Choroid plexus epithelial cell (primary cell): ENCODE measurements at regions not wholly inside any gene's neighbourhood (a gene's known extent, or its start where the extent isn't known, plus 50 kb on each side); places are given as distances from the start of the nearest gene placed in this dataset.
A peak's percentile ranks its signal among the peaks of the same experiment; 100 is the strongest.
"Not testable (repeated sequence)": the region's sequence is repeated elsewhere in the genome, so short reads cannot be mapped to it uniquely, and the experiment has no call there.

Experiments used
- DNase-seq: peaks from one replicate; pipeline ENCODE4 v3.0.0-alpha.2; 2010; ENCODE audit warnings: low read depth
- H3K4me3 ChIP-seq: 2 replicates; pipeline ENCODE4 v1.5.1; 2011; ENCODE audit warnings: low read depth, mild to moderate bottlenecking, control low read depth, low read length, moderate library complexity
- CTCF ChIP-seq: conservative IDR thresholded peaks from 2 replicates; pipeline ENCODE4 v1.5.1; 2011; ENCODE audit warnings: low read depth, mild to moderate bottlenecking, control low read depth, inconsistent platforms, low read length, moderate library complexity

- TF ChIP-seq CTCF: no peak
- DNase-seq: no peak
- no peak overlapping the region for H3K4me3 ChIP-seq
Observed at GRCh38 chr16:26827386-26827785, 239.3 kb upstream of the C16orf82 start.

GRCh38 chr16:26830428-26831127 lies 236.1 kb upstream of the C16orf82 start:
- no peak overlapping the region for H3K4me3 ChIP-seq
- TF ChIP-seq CTCF: no peak
- peak; percentile 78 for DNase-seq

- DNase-seq, H3K4me3 ChIP-seq: not testable (repeated sequence)
Observed at GRCh38 chr16:26836114-26836513, 230.6 kb upstream of the C16orf82 start.

GRCh38 chr16:26838931-26839330 lies 227.8 kb upstream of the C16orf82 start:
- no peak overlapping the region for H3K4me3 ChIP-seq
- no peak for TF ChIP-seq CTCF

GRCh38 chr16:26840691-26841090 lies 226.0 kb upstream of the C16orf82 start:
- no peak for TF ChIP-seq CTCF
- DNase-seq: no peak
- no peak overlapping the region for H3K4me3 ChIP-seq

More at GRCh38 chr16:26838931-26839330, 227.8 kb upstream of the C16orf82 start:
- no peak for DNase-seq

GRCh38 chr16:26856271-26856670 lies 210.5 kb upstream of the C16orf82 start:
- no peak overlapping the region for H3K4me3 ChIP-seq
- TF ChIP-seq CTCF: no peak
- DNase-seq: no peak

GRCh38 chr16:26856791-26857190 lies 209.9 kb upstream of the C16orf82 start:
- no peak for TF ChIP-seq CTCF
- DNase-seq: no peak
- H3K4me3 ChIP-seq: no peak overlapping the region
